22Rv1 (cell line): ENCODE measurements at regions not wholly inside any gene's neighbourhood (a gene's known extent, or its start where the extent isn't known, plus 50 kb on each side); places are given as distances from the start of the nearest gene placed in this dataset.

ENCODE experiments used
- H3K27ac ChIP-seq: fragments of 450-650 bp; 2 replicates; pipeline ENCODE4 v1.5.1; 2017
- ZFX ChIP-seq: fragments of 450-650 bp; IDR thresholded peaks from 2 replicates; pipeline ENCODE4 v1.6.1; 2017; ENCODE audit warnings: antibody characterized with exemption, borderline replicate concordance
- TF ChIP-seq, protein P1 (sequence below): fragments of 450-650 bp; IDR thresholded peaks from 2 replicates; pipeline ENCODE4 v1.5.1; 2017; ENCODE audit warnings: mild to moderate bottlenecking

DNA sequence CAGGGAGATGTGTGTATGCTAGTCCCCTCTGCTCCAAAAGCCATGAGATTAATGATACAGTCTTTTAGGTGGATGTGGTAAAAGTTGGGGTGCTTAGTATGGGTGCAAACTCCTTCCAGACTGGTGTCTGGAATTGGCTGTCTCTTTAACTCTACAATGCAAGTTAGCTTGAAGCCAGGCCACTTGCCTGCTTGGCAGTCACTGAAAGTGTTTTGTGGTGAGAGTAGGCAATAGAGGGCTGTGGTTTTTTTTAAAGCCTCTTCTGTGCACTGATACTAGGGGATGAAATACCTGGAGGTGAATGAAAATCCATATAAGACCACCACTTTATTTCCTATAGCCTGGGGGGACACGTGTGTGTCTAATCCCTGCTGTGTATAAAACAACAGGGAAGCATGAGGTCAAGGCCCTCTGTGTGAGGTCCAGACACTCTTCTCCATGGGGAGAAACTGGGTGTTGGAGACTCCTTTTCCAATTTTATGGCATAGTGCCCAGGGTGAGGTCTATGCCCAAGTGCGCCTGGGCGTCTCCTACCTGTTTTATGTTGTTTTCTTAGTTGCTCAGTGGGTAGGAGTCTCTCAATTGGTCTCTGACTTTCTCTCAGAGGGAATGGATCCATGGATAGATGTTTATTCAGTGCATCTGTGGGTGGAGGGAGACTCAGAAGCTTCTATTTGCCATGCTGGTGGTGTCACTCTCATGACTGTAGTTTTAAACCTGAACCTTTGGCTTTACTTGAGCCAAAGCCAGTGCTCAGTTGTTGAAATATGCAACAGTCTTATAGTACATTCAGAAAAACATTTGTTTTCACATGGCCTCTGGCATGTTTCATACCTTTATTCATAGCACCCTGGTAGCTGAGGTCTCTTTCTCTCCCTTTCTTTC lies 327.8 kb upstream of the ATP11B start:
- TF ChIP-seq, protein P1, sequence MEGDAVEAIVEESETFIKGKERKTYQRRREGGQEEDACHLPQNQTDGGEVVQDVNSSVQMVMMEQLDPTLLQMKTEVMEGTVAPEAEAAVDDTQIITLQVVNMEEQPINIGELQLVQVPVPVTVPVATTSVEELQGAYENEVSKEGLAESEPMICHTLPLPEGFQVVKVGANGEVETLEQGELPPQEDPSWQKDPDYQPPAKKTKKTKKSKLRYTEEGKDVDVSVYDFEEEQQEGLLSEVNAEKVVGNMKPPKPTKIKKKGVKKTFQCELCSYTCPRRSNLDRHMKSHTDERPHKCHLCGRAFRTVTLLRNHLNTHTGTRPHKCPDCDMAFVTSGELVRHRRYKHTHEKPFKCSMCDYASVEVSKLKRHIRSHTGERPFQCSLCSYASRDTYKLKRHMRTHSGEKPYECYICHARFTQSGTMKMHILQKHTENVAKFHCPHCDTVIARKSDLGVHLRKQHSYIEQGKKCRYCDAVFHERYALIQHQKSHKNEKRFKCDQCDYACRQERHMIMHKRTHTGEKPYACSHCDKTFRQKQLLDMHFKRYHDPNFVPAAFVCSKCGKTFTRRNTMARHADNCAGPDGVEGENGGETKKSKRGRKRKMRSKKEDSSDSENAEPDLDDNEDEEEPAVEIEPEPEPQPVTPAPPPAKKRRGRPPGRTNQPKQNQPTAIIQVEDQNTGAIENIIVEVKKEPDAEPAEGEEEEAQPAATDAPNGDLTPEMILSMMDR: no peak
- TF ChIP-seq ZFX: no peak
- H3K27ac ChIP-seq: no peak overlapping the region

DNA sequence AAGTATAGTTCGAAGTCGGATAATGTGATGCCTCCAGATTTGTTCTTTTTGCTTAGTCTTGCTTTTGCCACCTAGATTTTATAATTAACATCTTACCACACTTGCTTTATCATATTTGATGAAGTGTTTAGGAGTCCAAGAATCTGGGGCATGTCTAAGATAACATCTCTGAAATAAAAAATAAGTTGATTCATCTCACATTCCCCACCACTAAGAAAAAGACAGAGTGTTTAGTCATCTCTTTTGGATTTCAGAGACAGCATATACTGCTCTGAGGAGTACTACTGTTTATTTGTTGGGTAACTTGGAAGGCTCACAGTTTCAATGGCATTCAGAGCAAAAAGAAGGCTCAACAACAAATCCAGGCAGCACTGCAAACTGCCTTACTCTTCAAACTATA lies 324.2 kb upstream of the ATP11B start:
- no peak overlapping the region for H3K27ac ChIP-seq
- no peak for TF ChIP-seq ZFX
- TF ChIP-seq, protein P1: no peak

DNA sequence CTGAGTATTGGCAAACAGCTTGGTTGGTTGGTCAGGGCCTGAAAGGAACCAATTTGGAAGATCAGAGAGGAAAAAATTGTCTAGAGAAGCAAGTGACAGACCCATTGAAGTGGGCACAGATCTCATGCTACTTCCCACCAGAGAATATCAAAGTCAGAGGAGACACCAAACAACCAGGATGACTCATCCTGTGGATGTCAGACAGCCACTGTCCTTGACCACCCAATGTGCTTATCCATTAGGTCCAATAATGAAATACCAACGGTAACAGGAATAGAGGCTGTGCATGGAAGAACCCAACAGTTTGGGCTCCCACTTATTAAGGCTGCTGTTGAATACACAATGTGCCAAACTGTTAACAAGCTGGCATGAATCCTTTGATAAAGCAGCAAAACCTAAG lies 323.1 kb upstream of the ATP11B start:
- TF ChIP-seq ZFX: no peak
- H3K27ac ChIP-seq: no peak overlapping the region

DNA sequence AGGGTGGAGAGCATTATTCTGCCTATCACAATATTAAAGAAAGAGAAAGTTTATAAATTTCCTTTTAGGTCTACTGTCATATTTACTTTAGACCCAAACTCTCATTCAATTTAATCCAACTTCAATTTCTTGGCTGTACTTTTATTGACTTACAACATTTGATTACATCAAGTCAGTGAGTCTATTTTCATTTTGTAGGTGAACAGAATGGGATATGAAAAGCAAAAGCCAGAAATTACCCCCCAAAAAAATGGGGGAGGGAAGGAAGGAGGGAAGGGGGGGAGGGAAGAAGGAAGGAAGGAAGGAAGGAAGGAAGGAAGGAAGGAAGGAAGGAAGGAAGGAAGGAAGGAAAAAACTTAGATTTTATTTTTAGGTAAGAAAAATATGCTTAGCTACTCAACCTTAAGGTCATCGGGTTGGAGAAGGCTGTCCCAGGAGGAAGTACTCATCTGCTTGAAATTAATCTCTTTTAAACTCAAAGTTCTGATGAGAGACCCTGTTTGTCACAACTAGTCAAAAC lies 320.1 kb upstream of the ATP11B start:
- no peak for TF ChIP-seq ZFX
- TF ChIP-seq, protein P1: no peak
- H3K27ac ChIP-seq: no peak overlapping the region

DNA sequence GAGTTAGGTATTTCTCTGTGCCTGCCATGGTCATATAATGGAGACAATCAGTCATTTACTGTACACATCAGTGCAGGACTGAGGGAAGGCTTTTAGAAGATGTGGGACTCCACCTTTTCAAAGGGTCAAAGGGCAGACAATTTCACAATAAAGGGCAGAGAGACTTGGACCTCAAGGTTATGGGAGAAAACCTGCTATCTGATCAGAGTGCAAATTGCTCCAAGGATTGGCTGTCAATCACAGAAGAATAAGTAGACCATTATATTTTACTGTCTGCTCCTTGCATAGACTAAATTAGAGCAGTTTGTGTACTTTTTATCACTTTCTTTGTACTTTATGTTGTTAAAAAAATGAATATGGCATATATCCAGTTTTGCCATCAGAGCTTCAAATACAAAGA lies 314.9 kb upstream of the ATP11B start:
- no peak overlapping the region for H3K27ac ChIP-seq
- TF ChIP-seq, protein P1: no peak
- no peak for TF ChIP-seq ZFX

DNA sequence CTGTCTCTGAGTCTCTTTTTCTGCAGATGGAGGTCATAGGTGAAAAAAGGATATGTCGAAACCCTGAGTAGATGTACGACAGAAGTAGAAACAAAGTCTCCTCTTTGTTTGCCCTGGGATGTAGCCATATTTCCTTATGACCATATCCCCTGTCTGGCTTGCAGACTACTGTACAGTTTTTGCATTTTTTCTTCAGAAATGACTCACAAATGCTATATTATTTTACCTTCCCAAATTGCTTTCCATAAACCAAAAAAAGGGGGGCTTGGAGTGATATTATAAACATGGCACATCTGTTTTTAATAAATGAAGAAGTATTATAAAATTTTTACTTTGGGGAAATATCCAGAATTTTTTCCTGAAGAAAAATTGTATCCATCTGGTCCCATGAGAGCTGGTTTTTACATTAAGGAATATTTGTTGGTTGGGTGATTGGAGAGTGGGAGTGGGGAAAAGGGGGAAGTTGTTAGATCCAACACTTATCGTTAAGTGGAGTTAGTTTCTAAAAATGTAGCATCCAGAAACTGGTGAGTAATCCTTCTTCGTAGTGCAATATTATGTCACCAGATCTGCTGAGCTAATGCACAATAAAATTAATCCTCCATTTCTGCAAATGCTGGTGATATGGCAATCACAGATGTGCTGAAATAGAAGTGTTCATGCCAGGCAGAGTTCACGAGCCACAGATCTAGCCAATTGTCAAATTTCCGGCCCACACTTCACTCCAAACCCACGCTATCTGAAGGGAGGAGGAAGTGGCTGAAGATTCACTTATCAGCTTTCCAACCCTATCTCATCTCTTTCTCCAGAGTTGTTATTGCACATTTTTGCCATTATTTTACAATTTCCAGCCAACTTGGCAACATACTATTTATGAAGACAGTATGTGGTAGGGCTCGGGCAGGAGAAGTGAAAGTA lies 313.6 kb upstream of the ATP11B start:
- TF ChIP-seq, protein P1: no peak
- TF ChIP-seq ZFX: no peak
- no peak overlapping the region for H3K27ac ChIP-seq

DNA sequence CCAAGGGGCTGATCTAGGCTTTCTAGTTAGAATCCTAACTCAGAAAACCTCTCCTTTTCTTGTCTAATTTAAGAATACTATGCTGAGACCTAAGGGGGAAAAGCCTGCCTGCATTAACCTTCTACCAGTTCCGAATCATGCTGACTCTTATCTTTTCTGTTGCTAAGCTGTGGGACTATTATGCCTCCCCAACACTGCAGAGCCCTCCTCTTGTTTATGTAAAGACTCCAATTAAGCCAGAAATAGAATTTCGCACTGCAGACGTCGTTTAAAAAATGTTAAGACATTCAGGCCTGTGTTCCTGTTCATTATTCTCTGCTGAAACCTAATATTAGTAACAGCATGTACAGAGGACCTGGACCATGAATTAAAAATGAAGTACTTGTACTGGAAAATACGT lies 310.6 kb upstream of the ATP11B start:
- TF ChIP-seq, protein P1: no peak
- TF ChIP-seq ZFX: no peak
- no peak overlapping the region for H3K27ac ChIP-seq
